ENCODE measurements at regions not wholly inside any gene's neighbourhood (a gene's known extent, or its start where the extent isn't known, plus 50 kb on each side); places are given as distances from the start of the nearest gene placed in this dataset.

DNA sequence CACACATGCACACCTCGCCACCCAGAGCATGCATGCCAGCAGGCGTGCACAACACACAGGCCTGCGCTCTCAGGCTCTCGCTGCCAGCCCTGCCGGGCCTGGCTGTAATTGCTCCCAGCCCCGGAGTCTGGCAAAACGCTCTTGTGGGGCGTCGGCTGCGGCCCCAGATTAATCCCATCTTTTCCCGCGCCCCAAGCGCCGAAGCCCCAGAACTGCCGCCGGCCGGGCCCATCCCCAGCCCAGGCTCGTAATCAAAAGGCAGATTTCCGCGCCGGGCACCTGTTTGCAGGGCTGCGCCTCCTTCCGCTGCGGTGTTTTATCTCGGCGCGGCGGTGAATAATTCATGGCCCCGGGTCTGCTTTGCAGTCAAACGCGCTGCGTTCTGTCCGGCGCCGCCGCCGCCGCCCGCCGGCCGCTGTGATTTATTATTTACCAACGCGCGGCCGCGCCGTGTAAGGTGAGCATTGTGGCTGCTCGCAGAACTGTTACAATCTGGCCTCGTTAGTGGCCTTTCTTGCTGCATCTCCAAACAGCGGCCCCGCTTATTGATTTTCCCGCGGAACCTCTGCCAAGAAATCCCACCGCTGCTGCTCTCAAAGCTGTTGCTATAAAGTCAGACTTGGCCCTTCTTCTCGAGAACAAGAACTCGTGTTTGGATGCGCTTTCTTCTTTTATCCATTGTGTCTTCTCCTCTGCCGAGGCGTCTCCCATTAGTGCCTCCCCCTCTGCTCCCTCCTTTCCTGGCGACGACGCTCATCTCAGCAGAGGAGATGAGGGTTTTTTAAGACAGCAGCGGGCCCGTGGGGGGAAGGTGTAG, 126.1 kb downstream of the IRX5 start:
- POLR2A ChIA-PET: no interaction called here
- intact Hi-C loops (cut with micrococcal nuclease; ENCODE audit: unreplicated experiment): no loop called here
- H3K27me3 ChIP-seq (ENCODE audit: control insufficient read depth, insufficient read depth, low read length): peaks cover 2% of the 10 kb centered on the region; the same call in 1 of the 2 replicates
- H3K4me1 ChIP-seq (ENCODE audit: control insufficient read depth, insufficient read depth, low read length): no peaks in the 10 kb centered on the region
- TF ChIP-seq TCF7L2 (IDR thresholded peaks at IDR 0.05; ENCODE audit: low read depth, low read length) (no peak), POLR2AphosphoS5 (IDR thresholded peaks at IDR 0.05; ENCODE audit: low read depth, low read length) (no peak), SIN3A (IDR thresholded peaks at IDR 0.05; ENCODE audit: borderline replicate concordance, insufficient read depth, low read depth, low read length) (no peak)
- TF ChIP-seq, protein P1, sequence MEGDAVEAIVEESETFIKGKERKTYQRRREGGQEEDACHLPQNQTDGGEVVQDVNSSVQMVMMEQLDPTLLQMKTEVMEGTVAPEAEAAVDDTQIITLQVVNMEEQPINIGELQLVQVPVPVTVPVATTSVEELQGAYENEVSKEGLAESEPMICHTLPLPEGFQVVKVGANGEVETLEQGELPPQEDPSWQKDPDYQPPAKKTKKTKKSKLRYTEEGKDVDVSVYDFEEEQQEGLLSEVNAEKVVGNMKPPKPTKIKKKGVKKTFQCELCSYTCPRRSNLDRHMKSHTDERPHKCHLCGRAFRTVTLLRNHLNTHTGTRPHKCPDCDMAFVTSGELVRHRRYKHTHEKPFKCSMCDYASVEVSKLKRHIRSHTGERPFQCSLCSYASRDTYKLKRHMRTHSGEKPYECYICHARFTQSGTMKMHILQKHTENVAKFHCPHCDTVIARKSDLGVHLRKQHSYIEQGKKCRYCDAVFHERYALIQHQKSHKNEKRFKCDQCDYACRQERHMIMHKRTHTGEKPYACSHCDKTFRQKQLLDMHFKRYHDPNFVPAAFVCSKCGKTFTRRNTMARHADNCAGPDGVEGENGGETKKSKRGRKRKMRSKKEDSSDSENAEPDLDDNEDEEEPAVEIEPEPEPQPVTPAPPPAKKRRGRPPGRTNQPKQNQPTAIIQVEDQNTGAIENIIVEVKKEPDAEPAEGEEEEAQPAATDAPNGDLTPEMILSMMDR (IDR thresholded peaks at IDR 0.05): no peak
- TF ChIP-seq, protein P2, sequence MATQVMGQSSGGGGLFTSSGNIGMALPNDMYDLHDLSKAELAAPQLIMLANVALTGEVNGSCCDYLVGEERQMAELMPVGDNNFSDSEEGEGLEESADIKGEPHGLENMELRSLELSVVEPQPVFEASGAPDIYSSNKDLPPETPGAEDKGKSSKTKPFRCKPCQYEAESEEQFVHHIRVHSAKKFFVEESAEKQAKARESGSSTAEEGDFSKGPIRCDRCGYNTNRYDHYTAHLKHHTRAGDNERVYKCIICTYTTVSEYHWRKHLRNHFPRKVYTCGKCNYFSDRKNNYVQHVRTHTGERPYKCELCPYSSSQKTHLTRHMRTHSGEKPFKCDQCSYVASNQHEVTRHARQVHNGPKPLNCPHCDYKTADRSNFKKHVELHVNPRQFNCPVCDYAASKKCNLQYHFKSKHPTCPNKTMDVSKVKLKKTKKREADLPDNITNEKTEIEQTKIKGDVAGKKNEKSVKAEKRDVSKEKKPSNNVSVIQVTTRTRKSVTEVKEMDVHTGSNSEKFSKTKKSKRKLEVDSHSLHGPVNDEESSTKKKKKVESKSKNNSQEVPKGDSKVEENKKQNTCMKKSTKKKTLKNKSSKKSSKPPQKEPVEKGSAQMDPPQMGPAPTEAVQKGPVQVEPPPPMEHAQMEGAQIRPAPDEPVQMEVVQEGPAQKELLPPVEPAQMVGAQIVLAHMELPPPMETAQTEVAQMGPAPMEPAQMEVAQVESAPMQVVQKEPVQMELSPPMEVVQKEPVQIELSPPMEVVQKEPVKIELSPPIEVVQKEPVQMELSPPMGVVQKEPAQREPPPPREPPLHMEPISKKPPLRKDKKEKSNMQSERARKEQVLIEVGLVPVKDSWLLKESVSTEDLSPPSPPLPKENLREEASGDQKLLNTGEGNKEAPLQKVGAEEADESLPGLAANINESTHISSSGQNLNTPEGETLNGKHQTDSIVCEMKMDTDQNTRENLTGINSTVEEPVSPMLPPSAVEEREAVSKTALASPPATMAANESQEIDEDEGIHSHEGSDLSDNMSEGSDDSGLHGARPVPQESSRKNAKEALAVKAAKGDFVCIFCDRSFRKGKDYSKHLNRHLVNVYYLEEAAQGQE (IDR thresholded peaks at IDR 0.05; ENCODE audit: insufficient read depth in 1 of 2, low read depth in 2 of 2, low read length in 1 of 2): no peak
- BruUV-seq (replicated peaks): no TSS peak
- CTCF ChIA-PET: no interaction called here
- peak; percentile 79 for ATAC-seq
- peak overlapping the region; percentile 22 to 26 for H3K4me3 ChIP-seq (ENCODE audit: low read depth in 2 of 2, low read length in 2 of 2)
- no peak for DNase-seq (ENCODE audit: low read depth, low spot score)
- no peaks in the 10 kb centered on the region for H3K9me3 ChIP-seq (ENCODE audit: control insufficient read depth, insufficient read depth, low read depth, low read length)
- no peak overlapping the region for H3K27ac ChIP-seq (ENCODE audit: low read length)
- H3K36me3 ChIP-seq (ENCODE audit: control insufficient read depth, insufficient read depth, low read length): no peaks in the 10 kb centered on the region
- in situ Hi-C loops (cut with HindIII; ENCODE audit: low pct_unique_long_range_greater_than_20kb, low sequenced_read_pairs): no loop called here

DNA sequence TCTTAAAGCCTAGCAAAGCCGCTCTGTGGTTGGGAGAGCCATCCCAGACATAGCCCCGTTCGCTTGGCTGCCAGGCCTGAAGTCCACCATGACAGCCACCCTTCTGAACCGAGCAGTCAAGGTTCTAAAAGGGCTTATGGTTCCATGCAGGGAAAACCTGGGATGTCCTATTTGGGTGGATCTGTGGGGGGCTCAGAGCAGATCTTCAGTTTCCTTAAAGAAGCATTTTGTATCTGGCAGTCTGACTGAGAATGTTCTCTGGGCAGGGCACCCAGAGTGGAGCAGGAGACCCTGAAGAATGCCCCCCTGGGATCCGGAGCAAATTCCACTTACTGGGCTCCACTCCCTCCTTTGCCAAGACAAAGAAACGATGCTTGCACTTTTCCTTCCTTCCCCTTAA, 127.2 kb downstream of the IRX5 start:
- H3K27me3 ChIP-seq (ENCODE audit: control insufficient read depth, insufficient read depth, low read length): peaks cover 4% of the 10 kb centered on the region; the same call in 1 of the 2 replicates
- no peak overlapping the region for H3K27ac ChIP-seq (ENCODE audit: low read length)
- no peaks in the 10 kb centered on the region for H3K9me3 ChIP-seq (ENCODE audit: control insufficient read depth, insufficient read depth, low read depth, low read length)
- H3K36me3 ChIP-seq (ENCODE audit: control insufficient read depth, insufficient read depth, low read length): no peaks in the 10 kb centered on the region
- in situ Hi-C loops (cut with HindIII; ENCODE audit: low pct_unique_long_range_greater_than_20kb, low sequenced_read_pairs): no loop called here
- intact Hi-C loops (cut with micrococcal nuclease; ENCODE audit: unreplicated experiment): no loop called here
- ChIA-PET POLR2A (no interaction called here), CTCF (no interaction called here)
- ATAC-seq (no peak), DNase-seq (ENCODE audit: low read depth, low spot score) (no peak)
- no peaks in the 10 kb centered on the region for H3K4me1 ChIP-seq (ENCODE audit: control insufficient read depth, insufficient read depth, low read length)
- TF ChIP-seq SIN3A (IDR thresholded peaks at IDR 0.05; ENCODE audit: borderline replicate concordance, insufficient read depth, low read depth, low read length) (no peak), POLR2AphosphoS5 (IDR thresholded peaks at IDR 0.05; ENCODE audit: low read depth, low read length) (no peak), TCF7L2 (IDR thresholded peaks at IDR 0.05; ENCODE audit: low read depth, low read length) (no peak)
- TF ChIP-seq, protein P1 (IDR thresholded peaks at IDR 0.05): no peak
- TF ChIP-seq, protein P2 (IDR thresholded peaks at IDR 0.05; ENCODE audit: insufficient read depth in 1 of 2, low read depth in 2 of 2, low read length in 1 of 2): no peak
- H3K4me3 ChIP-seq (ENCODE audit: low read depth in 2 of 2, low read length in 2 of 2): no peak overlapping the region
- no TSS peak for BruUV-seq (replicated peaks)

All from Panc1 (cell line).